Stimulated activated CD4-positive, alpha-beta T cell treated with anti-CD3 and anti-CD28 coated beads, Interleukin-2, amount 100 ng/mL, for 24 hours (primary cell): ENCODE measurements at regions not wholly inside any gene's neighbourhood (a gene's known extent, or its start where the extent isn't known, plus 50 kb on each side); places are given as distances from the start of the nearest gene placed in this dataset.
"Not testable (repeated sequence)": the region's sequence is repeated elsewhere in the genome, so short reads cannot be mapped to it uniquely, and the experiment has no call there.

ENCODE experiments used
- DNase-seq, 2 donors: peaks; one replicate each; pipeline ENCODE4 v3.0.0-alpha.2; 2020

- DNase-seq, result no peak
Measured at GRCh38 chr16:62821824-62822223, 785.6 kb upstream of the CDH8 start.

- DNase-seq, result no peak
Measured at GRCh38 chr16:62816971-62817519, 780.8 kb upstream of the CDH8 start.

GRCh38 chr16:62814891-62815290 lies 778.7 kb upstream of the CDH8 start:
- DNase-seq, result no peak

GRCh38 chr16:62805221-62805857 lies 769.1 kb upstream of the CDH8 start:
- DNase-seq, result no peak

DNA sequence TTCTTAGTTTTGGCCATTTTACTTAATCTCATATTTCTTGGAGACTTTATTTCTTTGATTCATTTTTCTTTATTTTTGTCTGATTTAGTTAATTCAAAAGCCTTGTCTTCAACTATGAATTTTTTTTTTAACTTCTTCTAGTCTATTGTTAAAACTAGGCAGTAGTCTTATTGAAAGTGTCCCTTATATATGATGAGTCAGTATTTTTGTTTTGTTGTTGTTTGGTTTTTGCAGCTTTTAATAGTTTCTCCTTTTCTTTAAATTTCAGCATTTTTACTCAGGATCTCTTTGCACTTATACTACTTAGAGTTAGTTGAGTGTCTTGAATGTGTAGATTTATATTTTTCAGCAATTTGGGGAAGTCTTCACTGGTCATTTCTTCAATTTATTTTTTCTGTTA lies 758.5 kb upstream of the CDH8 start:
- DNase-seq, result no peak

GRCh38 chr16:62780081-62780480 lies 743.8 kb upstream of the CDH8 start:
- DNase-seq, result not testable (repeated sequence)

GRCh38 chr16:62764572-62764971 lies 728.3 kb upstream of the CDH8 start:
- no peak for DNase-seq

- no peak for DNase-seq
Measured at GRCh38 chr16:62760398-62760797, 724.2 kb upstream of the CDH8 start.

- DNase-seq, result no peak
Measured at GRCh38 chr16:62755938-62756337, 719.7 kb upstream of the CDH8 start.

DNA sequence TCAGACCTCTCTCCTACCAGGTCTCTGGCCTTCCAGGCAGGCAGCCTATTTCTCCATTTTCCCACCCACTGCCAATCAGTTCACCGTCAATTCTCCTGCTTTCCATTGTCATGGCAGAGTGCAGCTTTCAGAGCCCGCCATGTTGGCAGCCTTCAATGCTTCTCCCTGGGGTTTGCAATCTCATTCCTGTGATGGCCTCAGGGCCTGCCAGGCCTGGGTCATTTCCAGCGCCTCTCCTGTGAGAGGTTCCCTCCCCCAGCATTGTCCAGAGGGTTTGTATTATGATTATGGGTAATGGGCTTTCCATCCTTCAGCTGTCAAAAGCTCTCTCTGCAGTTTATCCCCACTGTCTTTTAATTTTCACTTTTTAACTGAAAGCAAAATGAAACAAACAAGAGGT lies 716.6 kb upstream of the CDH8 start:
- DNase-seq, result no peak

DNA sequence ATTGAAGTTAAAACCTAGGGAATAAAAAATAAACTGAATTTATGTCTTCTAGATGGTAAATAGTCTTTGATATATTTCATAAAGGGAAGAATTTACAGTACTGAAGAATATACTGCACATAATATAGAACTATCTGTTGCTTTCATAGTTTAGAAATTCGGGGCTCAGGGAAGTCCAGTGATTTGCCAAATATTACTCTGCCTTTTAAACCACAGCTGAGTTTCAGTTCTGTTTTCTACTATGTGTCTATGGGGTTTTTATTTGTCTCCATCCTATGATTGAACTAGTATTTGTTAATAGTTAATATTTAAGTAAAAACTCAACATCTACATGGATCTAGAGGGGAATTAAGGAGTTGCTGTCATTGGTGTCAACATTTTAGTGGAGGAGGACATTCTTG lies 715.0 kb upstream of the CDH8 start:
- DNase-seq, result no peak

DNA sequence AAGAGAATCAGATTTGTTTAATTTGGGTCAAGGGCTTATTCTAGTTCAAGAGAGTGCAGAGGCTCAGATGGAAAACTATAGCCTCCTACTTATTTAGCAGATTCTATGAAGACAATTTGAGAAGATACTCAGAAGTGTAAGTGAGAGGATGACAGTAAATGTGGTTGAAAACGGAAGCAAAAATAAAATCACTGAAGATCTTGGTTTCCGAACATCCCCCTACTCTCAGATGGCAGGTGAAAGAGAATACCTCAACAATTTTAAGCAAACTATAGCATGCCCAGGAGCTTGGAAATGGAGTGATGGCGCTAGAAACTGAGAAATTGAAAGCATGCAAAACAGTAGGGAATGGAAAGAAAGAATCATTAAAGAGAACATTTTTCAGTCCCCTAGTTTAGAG lies 705.5 kb upstream of the CDH8 start:
- no peak for DNase-seq

DNA sequence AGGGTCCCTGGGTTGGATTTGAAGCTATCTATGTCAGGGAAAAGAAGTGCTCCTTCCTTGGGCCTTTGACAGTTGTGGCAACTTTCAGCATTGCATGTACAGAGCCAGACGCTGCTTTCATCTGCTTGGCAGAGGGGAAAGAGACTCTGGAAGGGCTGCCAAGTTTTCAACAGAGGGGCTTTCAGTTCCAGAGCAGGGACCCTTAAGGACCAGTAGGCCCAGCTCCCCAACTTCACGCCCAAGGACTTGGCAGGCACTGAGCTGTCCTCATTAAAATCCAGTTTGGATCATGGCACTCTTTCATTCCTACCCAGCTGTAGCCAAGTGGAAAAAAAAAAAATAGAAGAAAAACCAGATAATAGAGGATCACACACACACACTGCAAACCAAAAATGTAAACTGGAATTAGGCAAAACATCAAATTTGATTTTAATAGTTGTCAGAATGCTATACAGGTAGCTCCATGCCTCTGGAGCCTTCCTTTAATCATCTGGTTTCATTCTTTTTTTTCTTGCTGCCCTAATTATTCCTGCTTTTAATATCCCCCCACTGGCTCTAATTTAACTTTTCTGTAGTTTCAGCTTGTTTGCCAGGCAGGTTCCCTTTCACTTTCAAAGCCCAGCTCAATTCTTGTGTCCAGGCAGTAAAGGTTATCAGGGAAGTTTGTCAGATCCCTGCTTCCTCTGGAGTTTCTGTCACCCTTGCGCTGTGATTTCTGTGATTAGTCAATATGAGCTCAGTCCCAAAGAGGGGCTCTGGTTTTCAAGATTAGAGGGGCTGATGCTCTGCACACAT lies 702.6 kb upstream of the CDH8 start:
- DNase-seq, result no peak

GRCh38 chr16:62732092-62732491 lies 695.9 kb upstream of the CDH8 start:
- DNase-seq, result no peak

GRCh38 chr16:62724670-62725269 lies 688.5 kb upstream of the CDH8 start:
- not testable (repeated sequence) for DNase-seq

- no peak for DNase-seq
Measured at GRCh38 chr16:62720651-62721050, 684.4 kb upstream of the CDH8 start.

- DNase-seq, result no peak
Measured at GRCh38 chr16:62717026-62717425, 680.8 kb upstream of the CDH8 start.

- no peak for DNase-seq
Measured at GRCh38 chr16:62715701-62716100, 679.5 kb upstream of the CDH8 start.

DNA sequence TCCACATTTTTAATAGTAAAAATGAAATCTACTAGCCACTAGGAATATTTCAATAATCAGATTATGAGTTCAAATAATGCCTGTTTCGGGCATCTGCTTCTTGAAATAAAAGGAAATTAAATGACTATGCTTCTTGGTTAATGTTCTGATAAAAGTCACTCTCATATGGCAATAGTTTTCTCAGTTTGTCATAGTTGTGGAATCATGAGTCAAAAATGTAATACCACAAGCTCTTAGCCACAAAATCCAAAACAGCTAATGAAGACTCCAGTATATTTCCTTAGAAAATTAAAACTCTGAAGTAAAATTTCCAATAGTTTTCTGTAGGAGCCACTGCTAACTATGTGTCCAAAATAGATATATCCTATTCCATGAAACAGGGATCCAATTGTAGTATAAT lies 676.3 kb upstream of the CDH8 start:
- DNase-seq, result no peak

DNA sequence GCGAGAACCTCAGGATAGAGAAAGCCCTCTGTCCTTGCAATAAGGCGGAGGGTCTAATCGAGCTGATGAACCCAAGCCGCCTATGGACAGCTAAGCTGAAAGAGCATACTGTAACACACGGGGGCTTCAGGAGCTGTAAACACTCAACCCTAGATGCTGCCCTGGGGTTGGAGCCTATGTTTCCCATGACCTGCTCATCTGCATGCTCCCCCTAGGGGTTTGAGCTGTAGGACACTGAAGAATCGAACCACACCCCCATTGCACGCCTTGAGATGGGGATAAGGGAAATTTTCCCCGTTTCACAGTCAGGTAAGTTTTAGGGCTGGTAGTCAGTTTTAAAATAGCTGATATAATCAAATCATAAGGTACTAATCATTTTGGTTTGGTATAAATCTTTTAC lies 675.6 kb upstream of the CDH8 start:
- DNase-seq, result no peak

DNA sequence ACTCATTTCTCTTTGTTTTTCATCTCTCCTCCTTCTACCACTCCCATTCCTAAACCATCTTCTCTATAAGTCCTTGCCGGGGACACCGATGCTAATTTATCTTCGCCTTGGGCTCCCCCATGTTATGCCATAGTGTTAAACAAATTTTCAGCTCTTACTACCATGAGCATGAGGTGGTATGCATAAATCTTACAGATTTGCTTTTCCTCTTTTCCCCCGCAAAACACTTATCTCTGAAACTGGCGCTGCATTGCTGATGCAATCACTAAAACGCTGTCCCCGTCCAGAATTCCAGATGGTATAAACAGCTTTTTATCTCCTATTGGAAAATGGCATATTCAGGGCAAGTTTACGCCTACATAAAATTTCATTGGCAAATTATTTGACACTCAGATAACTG lies 673.6 kb upstream of the CDH8 start:
- DNase-seq, result no peak

DNA sequence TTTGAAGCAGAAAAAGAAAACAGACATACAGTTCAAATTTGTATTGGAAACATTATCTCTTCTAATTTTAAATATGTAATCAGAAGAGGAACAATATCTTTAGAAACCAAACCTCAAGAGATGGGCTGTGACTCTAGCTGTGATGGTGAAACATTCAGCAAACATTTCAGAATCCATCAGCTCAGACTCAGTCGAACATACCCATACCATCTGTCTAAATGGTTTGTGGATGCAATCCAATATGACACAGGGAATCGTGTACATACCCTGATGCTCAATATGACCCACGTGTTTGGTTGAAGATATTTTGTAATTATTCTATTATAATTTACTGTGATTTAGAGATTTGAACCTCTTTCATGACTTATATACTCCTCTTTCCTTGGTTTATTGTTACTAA lies 665.2 kb upstream of the CDH8 start:
- no peak for DNase-seq

GRCh38 chr16:62700426-62701294 lies 664.4 kb upstream of the CDH8 start:
- no peak for DNase-seq
